Caco-2 (cell line): ENCODE measurements at regions not wholly inside any gene's neighbourhood (a gene's known extent, or its start where the extent isn't known, plus 50 kb on each side); places are given as distances from the start of the nearest gene placed in this dataset.

ENCODE experiments used
- BruUV-seq: library from RNA; stranded (reverse); fragments of 400-500 nt; replicated peaks from 2 replicates; lab custom pipeline; 2021; lab: Mats Ljungman, UMichigan
- CTCF ChIA-PET: fragments of 300-600 bp; sonication (Branson Sonifier 250); formaldehyde crosslinking; loops from one replicate; lab custom pipeline; 2022; ENCODE audit warnings: antibody characterized with exemption; lab: Charles Lee
- POLR2A ChIA-PET: fragments of 300-600 bp; sonication (Branson Sonifier 250); formaldehyde crosslinking; loops from one replicate; lab custom pipeline; 2022; ENCODE audit warnings: antibody characterized with exemption; lab: Charles Lee
- DNase-seq, 2 experiments: peaks; one replicate each; pipeline versions ENCODE4 v3.0.0 to v3.0.0-alpha.2; 2020 to 2022
- H3K27me3 ChIP-seq: replicated peaks from 2 replicates; pipeline ENCODE4 v1.6.0; 2011; ENCODE audit warnings: low read length; ENCODE audit not compliant: control insufficient read depth, insufficient read depth
- H3K36me3 ChIP-seq: 2 replicates; pipeline ENCODE4 v1.5.1; 2011; ENCODE audit warnings: low read length; ENCODE audit not compliant: control insufficient read depth, insufficient read depth
- H3K4me1 ChIP-seq: fragments of 250-450 bp; sonication (Bioruptor Pico); 2 replicates; pipeline ENCODE4 v1.5.1; 2020; ENCODE audit warnings: mild to moderate bottlenecking
- H3K4me3 ChIP-seq: 2 replicates; pipeline ENCODE4 v1.5.1; 2011; ENCODE audit warnings: low read depth, mild to moderate bottlenecking, control low read depth, low read length
- H3K9me3 ChIP-seq: fragments of 250-450 bp; sonication (Bioruptor Pico); 2 replicates; pipeline ENCODE4 v1.5.1; 2020; ENCODE audit warnings: mild to moderate bottlenecking, moderate library complexity
- H3K27ac Mint-ChIP-seq: one replicate; pipeline ENCODE4 v1.8.0; 2022; ENCODE audit warnings: mixed read lengths; ENCODE audit not compliant: unreplicated experiment
- H3K27me3 Mint-ChIP-seq: one replicate; pipeline ENCODE4 v1.8.0; 2022; ENCODE audit warnings: mixed read lengths; ENCODE audit not compliant: insufficient read depth, unreplicated experiment
- H3K36me3 Mint-ChIP-seq: one replicate; pipeline ENCODE4 v1.8.0; 2022; ENCODE audit warnings: mild to moderate bottlenecking, mixed read lengths; ENCODE audit not compliant: insufficient read depth, unreplicated experiment
- H3K4me1 Mint-ChIP-seq: one replicate; pipeline ENCODE4 v1.8.0; 2022; ENCODE audit warnings: low read depth, mixed read lengths; ENCODE audit not compliant: unreplicated experiment
- H3K4me3 Mint-ChIP-seq: one replicate; pipeline ENCODE4 v1.8.0; 2022; ENCODE audit warnings: mild to moderate bottlenecking, moderate library complexity, mixed read lengths; ENCODE audit not compliant: unreplicated experiment
- H3K9me3 Mint-ChIP-seq: one replicate; pipeline ENCODE4 v1.8.0; 2022; ENCODE audit warnings: mixed read lengths; ENCODE audit not compliant: unreplicated experiment
- CTCF ChIP-seq, 2 experiments: fragments of 200-600 bp in 1 of 2; IDR thresholded peaks; 1 replicate in 1 of 2; 2 replicates in 1 of 2; pipeline versions ENCODE4 v1.5.1 to v1.8.0; 2011 to 2022; ENCODE audit warnings: antibody characterized with exemption in 1 of 2, control low read depth in 1 of 2, inconsistent platforms in 1 of 2, low read depth in 1 of 2, low read length in 1 of 2, mild to moderate bottlenecking in 1 of 2, moderate library complexity in 1 of 2; ENCODE audit not compliant: insufficient read depth in 1 of 2, severe bottlenecking in 1 of 2, unreplicated experiment in 1 of 2
- intact Hi-C: fragments of 100-400 bp; cut with micrococcal nuclease; formaldehyde crosslinking; loops from one replicate; pipeline ENCODE4 v1.10.0; 2022; ENCODE audit not compliant: unreplicated experiment

- no peaks in the 10 kb centered on the region for H3K27me3 ChIP-seq
- Mint-ChIP-seq H3K4me1 (no peaks in the 10 kb centered on the region), H3K27ac (no peak overlapping the region), H3K4me3 (no peak overlapping the region), H3K27me3 (no peaks in the 10 kb centered on the region), H3K9me3 (no peaks in the 10 kb centered on the region), H3K36me3 (no peaks in the 10 kb centered on the region)
- CTCF ChIA-PET: interaction anchor here (0.6 kb wide), 1 partner anchor 29 kb away, joined by 4 read pairs; no protein-coding TSS in a partner anchor
- no peak for DNase-seq
- POLR2A ChIA-PET: no interaction called here
- BruUV-seq: no TSS peak
- H3K9me3 ChIP-seq: no peaks in the 10 kb centered on the region
- H3K4me1 ChIP-seq: peaks cover 3% of the 10 kb centered on the region; the same call in 1 of the 2 replicates
- H3K4me3 ChIP-seq: no peak overlapping the region
- TF ChIP-seq CTCF (IDR thresholded peaks at IDR 0.05; ENCODE audit: insufficient read depth in 1 of 2, low read depth in 1 of 2, low read length in 1 of 2, severe bottlenecking in 1 of 2, unreplicated experiment in 1 of 2): no peak
- intact Hi-C loops: loop anchor here (2.0 kb wide), 1 partner anchor 240 kb away; no protein-coding TSS in a partner anchor
- H3K36me3 ChIP-seq: no peaks in the 10 kb centered on the region
These were observed 242.1 kb upstream of the GSE1 start for GRCh38 chr16:85370881-85371651.

- Mint-ChIP-seq H3K9me3 (no peaks in the 10 kb centered on the region), H3K27ac (no peak overlapping the region), H3K4me1 (no peaks in the 10 kb centered on the region), H3K27me3 (no peaks in the 10 kb centered on the region), H3K36me3 (no peaks in the 10 kb centered on the region), H3K4me3 (no peak overlapping the region)
- no peak for TF ChIP-seq CTCF (IDR thresholded peaks at IDR 0.05; ENCODE audit: insufficient read depth in 1 of 2, low read depth in 1 of 2, low read length in 1 of 2, severe bottlenecking in 1 of 2, unreplicated experiment in 1 of 2)
- no peaks in the 10 kb centered on the region for H3K9me3 ChIP-seq
- intact Hi-C loops: loop anchor here (2.0 kb wide), 1 partner anchor 239 kb away; no protein-coding TSS in a partner anchor
- H3K36me3 ChIP-seq: no peaks in the 10 kb centered on the region
- H3K4me3 ChIP-seq: no peak overlapping the region
- ChIA-PET POLR2A (no interaction called here), CTCF (no interaction called here)
- no TSS peak for BruUV-seq
- no peak for DNase-seq
- H3K27me3 ChIP-seq: no peaks in the 10 kb centered on the region
- no peaks in the 10 kb centered on the region for H3K4me1 ChIP-seq
These were observed 241.2 kb upstream of the GSE1 start for GRCh38 chr16:85371948-85372347.

- intact Hi-C loops: no loop called here
- no peak for DNase-seq
- no peaks in the 10 kb centered on the region for H3K9me3 ChIP-seq
- no peak overlapping the region for H3K4me3 ChIP-seq
- no peak for TF ChIP-seq CTCF (IDR thresholded peaks at IDR 0.05; ENCODE audit: insufficient read depth in 1 of 2, low read depth in 1 of 2, low read length in 1 of 2, severe bottlenecking in 1 of 2, unreplicated experiment in 1 of 2)
- Mint-ChIP-seq H3K27me3 (no peaks in the 10 kb centered on the region), H3K4me3 (no peak overlapping the region), H3K4me1 (no peaks in the 10 kb centered on the region), H3K27ac (no peak overlapping the region), H3K9me3 (no peaks in the 10 kb centered on the region), H3K36me3 (no peaks in the 10 kb centered on the region)
- POLR2A ChIA-PET: no interaction called here
- H3K4me1 ChIP-seq: no peaks in the 10 kb centered on the region
- no peaks in the 10 kb centered on the region for H3K36me3 ChIP-seq
- CTCF ChIA-PET: interaction anchor here (0.6 to 1.0 kb wide), 2 partner anchors 239 to 240 kb away, joined by 4 to 8 read pairs; partner anchors contain the start of gene GSE1
- H3K27me3 ChIP-seq: no peaks in the 10 kb centered on the region
- BruUV-seq: no TSS peak
These were observed 240.3 kb upstream of the GSE1 start for GRCh38 chr16:85372627-85373372.
